HG02981 (cell line): ENCODE measurements at regions not wholly inside any gene's neighbourhood (a gene's known extent, or its start where the extent isn't known, plus 50 kb on each side); places are given as distances from the start of the nearest gene placed in this dataset.
"Not testable (repeated sequence)": the region's sequence is repeated elsewhere in the genome, so short reads cannot be mapped to it uniquely, and the experiment has no call there.

Source experiments
- ATAC-seq: cut with Tn5 transposase; IDR thresholded peaks from one replicate; pipeline ENCODE4 v1.9.1; 2021; ENCODE audit warnings: mild to moderate bottlenecking, moderate library complexity; ENCODE audit not compliant: unreplicated experiment

DNA sequence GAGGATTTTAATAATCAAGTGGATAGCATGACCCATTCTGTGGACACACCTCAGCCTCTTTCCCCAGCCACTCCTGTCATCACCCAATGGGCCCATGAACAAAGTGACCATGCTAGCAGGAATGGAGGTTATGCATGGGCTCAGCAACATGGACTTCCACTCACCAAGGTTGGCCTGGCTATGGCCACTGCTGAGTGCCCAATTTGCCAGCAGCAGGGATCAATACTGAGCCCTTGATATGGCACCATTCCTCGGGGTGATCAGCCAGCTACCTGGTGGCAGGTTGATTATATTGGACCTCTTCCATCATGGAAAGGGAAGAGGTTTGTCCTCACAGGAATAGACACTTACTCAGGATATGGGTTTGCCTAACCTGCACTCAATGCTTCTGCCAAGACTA lies 173.9 kb upstream of the C1orf87 start:
- not testable (repeated sequence) for ATAC-seq

DNA sequence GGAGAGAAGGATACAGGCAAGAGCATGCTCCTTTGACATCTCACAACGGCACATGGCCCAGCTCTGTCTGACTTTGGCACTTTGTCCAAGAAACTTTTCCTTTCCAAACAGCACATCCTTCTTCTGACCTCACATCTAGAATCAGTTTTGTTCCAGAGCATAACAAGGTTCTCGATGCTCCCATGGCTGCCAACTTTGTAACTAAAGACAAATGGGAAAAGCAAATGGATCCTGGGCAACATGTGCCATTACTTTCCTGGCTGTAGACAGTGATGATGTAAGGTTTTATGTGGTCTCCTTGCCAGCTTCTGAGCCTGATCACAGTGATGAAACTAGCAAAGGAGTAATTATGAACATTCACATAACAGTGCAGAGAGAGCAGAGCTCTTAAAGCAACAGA lies 171.8 kb upstream of the C1orf87 start:
- no peak for ATAC-seq

DNA sequence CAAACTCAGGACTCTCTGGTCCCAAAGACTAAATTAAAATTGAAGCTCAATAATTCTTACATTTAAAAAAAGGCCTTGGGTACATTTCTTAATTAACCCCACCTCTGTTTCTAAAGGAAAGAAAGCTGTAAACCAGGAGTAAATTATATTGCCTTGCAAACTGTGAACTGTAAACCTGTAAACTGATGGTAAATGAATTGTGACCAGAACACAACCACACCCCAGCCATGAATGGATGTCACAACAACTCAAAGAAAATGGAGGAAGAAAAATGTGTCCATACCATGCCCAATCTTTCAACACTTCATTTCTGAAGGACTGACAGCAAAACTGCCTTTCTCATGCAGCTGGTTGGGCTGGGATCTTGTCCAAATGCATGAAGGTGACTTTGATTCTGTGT lies 171.3 kb upstream of the C1orf87 start:
- no peak for ATAC-seq

DNA sequence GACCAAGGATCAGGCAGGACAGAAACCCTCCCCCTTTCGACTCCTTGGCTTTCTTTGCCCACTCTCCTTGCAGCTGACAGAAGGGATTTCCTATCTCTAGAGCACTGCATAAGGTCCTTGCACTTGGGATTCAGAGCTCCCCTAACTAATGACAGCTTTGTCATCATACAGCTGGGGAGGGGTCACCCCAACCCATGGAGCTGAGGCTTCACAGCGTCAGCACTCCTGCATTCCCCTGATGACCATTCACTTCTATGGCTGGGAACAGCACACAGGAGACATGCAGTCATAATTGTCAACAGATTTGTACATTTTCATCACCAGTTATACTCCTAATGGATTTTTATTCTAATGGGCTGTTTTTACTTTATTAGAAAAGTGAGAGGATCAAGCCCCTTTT lies 161.7 kb upstream of the C1orf87 start:
- no peak for ATAC-seq

DNA sequence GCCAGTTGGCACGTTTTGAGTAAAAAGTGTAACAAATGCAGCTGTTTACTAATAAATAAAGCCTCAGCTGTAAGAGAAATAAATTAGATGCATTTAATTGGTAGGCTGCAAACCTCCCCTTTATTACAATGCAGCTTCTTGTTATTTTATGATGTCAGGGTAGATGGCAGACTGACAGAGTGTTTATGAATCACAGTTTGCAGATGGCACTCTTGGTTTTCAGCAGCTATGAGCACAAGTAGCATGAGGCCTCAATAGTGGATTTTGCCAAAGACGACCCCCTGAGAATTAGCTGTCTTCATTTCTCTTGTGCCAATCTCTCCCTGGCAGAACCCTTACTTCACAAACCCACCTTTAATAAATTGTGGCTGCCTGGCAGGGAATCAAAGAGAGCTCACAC lies 161.2 kb upstream of the C1orf87 start:
- no peak for ATAC-seq

DNA sequence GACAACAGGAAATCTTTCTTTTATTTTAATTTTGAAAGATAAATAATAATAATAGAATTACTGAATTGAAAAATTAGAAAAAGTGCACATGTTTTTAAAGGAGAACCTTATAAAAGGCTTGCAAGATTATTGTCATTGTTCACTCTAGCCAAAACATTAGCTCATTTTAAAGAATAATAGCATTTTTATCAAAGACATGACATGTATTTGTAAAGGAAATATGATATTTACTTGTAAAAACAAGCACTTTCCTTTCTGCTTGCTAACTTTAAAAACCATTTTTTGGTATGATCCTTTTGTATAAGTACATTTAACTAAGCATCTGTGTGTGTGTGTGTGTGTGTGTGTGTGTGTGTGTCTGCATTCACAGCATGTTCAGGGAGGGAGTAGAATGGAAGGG lies 156.3 kb upstream of the C1orf87 start:
- no peak for ATAC-seq

DNA sequence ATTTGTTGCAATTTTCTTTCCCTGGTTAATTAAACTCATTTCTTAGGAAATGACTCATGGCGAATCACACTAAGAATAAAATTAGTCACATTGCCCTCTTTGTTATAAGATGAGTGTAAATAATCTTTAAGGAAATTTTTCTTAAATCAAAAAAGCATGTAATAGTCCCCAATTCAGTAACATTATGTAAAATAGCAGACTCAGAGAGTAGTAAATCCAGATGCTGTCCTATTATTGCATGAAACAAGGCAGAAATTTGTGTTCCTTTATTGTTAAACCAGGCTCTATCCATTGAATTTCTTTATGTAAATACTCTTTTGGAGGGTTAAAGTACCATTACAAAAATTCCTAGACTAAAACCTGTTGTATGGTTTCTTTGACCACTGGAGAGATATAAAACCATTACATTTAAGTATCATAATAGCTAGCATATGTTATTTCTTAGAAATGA lies 154.5 kb upstream of the C1orf87 start:
- ATAC-seq = no peak

DNA sequence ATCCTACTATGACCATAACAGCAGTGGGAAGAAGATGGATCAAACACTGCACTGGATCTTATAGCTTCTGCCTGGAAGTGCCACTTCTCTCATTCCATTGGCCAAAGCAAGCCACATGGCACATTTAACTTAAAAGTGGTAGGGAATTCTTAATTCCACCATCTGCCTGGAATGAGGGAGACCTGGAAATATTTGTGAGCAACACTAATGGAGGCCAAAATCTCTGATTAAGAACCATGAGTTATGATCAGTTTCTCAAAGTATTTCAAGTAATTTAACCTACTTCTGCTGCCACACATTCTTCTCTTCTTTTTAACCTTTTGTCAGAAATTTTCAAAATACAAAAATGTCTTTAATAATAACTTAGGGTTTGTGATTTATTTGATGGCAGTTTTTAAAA lies 154.0 kb upstream of the C1orf87 start:
- no peak for ATAC-seq

DNA sequence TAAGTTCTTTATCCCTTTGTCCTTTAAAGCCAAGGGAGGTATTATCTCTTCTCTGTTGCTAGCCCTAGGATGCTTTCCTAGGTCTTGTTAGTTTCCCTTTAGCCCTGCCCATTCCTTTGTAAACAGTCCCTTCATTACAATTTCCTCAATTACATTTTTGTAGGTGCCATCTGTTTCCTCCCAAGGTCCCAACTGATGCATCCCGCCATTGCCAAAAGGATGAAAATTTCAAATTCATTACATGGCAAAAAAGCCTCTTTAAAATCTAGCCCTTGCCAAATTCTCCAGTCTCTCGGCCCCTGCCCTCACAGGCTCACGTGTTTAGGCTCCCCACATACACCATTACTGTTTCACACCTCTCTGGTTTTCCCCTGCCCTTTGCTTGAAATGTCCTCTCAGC lies 151.9 kb upstream of the C1orf87 start:
- no peak for ATAC-seq

DNA sequence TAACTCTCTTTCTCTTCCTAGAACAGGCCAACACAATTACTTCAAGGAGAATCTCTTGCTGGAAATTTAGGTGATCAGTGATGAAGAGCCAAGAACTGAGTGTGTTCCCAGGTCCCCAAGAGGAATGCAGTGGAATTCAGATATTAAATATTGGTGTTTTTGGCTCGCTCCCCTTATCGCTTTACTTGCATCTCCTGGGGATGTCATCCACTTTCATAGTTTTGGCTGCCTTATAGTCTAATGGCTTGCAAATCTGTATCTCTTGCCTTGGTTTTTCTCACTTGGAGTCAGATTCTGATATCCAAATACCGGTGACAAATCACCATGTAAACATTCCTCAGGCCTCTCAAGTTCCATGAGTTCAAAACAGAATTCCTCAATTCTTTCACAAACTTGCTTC lies 151.0 kb upstream of the C1orf87 start:
- no peak for ATAC-seq

DNA sequence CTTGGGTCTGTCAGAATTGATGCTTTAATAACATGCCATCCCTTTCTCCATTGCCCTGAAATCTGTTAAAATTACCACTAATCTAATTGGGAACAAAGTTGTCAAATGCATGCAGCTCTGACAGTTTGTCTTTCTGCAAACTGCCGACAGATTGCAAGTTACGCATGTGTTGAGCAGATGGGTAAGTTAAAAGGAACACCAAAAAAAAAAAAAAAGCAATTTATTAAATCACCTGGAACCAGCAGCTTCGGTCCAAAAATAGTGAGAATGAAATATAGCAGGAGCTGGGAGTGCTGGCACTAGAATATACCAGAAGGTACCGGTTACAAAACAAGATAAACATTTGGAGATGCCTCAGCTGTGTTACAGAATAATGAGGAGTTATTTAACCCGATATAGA lies 149.6 kb upstream of the C1orf87 start:
- no peak for ATAC-seq

DNA sequence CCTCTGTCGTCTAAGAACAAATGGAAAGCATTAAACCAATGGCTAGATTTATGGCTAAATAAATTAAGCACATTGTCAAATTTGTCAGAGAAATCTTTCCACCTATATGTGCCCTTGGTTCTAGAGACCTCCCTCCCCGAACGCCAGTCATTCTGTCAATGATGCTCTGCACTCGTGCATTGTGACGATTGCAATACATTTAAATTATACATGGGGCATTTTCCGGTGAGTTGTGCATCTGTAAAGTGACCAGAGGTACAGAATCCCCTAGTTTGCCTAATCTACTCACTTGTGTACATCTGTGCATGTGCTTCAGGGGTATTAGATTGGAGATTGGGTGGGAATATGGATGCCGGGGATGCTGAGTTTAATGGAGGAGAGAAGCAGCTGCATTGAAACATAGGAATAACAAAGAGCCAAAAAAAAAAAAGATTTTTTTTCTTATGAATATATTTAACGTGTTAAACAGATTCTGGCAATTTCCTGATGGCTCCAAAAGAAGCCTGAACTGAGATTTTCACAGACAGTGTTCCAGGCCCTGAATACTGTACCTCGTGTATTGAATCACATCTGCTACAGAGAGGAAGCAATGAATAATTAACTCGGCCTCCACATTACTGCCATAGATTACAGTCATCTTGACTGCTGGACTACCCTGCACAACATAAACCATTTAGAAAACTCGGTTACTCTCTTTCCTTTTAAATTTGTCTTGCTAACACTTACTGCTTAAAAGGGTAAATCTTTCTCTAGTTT lies 149.0 kb upstream of the C1orf87 start:
- ATAC-seq = no peak

DNA sequence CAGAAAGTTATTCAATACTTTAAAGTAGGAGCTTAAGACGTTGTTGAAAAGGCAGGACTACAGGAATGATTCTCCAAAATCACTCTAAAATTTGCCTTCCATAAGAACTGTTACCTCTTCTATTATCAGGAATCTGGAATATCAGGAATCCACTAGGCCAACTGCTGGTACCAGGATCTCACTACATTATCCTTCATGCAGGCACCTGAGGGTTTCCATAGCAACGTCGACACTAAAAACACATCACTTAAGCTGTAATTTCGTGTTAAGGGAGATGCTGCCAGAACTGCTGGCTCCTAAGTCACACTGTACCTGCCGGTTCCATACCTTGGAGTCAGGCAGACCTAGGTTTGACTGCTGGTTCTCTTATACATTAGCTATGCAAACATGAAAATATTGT lies 139.7 kb upstream of the C1orf87 start:
- ATAC-seq = no peak

DNA sequence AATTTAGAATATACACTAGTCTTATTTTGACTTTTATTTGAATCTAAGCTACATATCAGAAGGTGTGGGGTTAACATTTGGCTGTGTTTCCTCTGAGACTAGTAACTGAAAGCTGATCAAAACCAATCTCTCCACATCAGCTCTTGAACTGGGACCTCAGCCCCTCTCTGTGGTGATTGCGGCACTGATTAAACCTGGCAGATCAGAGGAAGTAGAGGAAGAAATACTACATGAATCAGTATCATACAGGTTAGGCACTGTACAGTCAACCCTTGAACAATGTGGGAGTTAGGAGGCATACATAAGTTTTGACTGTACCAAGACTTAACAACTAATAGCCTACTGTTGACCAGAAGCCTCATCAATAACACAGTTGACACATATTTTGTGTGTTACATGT lies 122.5 kb upstream of the C1orf87 start:
- ATAC-seq = no peak

DNA sequence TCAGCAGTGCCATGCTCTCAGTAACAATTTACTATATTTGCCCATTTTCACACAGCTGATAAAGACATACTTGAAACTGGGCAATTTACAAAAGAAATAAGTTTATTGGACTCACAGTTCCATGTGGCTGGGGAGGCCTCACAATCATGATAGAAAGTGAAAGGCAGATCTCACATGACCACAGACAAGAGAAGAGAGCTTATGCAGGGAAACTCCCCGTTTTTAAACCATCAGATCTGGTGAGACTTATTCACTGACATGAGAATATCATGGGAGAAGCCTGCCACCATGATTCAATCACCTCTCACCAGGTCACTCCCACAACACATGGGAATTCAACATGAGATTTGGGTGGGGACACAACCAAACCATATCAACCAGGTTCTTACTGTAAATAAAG lies 112.1 kb upstream of the C1orf87 start:
- no peak for ATAC-seq

DNA sequence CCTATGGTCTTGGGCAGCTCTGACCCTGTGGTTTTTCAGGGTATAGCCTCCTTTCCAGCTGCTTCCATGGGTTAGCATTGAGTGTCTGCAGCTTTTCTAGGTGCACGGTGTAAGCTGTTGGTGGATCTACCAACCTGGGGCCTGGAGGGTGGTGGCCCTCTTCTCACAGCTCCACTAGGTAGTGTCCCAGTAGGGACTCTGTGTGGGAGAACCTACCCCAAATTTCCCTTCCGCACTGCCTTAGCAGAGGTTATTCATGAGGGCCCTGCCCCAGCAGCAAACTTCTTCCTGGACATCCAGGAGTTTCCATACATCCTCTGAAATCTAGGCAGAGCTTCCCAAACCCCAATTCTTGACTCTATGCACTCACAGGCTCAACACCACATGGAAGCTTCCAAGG lies 111.0 kb upstream of the C1orf87 start:
- no peak for ATAC-seq

DNA sequence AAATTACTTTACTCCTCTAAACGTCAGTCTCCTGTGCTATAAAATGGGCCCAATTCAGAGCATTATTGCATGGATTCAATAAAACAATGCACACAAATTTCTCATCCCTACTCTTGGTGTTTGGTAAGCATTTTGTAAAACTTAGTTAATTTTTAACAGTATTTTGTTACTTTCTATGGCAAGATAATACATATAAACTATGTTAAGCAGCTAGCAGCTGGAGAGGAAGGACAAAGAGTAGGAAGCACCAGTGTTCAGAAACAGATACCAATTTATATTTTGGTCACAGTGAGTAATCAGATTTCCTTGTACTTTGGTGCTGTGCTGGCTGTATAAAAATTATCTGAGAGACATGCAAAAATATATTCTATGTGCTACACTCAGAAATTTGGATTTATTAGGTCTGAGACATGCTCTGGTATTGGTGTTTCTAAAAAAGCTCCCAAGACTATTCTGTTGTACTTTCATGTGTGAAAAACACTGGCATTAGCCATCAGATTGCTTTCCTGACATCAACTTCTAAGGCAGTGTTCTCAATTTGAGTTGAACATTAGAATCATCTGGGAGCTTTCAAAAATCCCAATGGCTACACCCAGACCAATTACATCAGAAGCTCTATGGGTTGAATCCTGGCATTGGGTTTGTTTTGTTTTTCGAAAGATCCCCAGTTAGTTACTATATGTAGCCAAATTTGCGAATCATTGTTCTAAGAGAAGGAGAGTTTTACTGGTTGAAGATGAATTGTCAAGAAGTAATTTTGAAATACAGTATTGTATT lies 100.3 kb upstream of the C1orf87 start:
- no peak for ATAC-seq

DNA sequence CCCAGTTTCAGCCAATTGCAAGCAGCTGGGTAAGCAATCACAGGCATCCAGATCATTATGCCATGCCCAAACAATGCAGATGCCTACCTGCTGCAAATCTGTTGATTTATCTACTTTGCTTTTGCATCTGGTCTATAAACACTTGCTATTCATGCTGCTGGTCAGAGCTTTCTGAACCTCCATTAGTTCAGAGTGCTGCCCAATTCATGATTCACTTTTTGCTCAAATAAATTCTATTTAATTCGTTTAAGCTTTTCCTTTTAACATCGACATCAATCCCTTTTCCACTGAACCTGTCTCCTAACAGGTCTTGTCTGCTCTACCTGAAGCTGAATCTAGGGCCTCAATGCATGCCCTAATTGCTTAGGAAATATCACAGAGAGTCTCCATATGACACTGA lies 99.4 kb upstream of the C1orf87 start:
- no peak for ATAC-seq

DNA sequence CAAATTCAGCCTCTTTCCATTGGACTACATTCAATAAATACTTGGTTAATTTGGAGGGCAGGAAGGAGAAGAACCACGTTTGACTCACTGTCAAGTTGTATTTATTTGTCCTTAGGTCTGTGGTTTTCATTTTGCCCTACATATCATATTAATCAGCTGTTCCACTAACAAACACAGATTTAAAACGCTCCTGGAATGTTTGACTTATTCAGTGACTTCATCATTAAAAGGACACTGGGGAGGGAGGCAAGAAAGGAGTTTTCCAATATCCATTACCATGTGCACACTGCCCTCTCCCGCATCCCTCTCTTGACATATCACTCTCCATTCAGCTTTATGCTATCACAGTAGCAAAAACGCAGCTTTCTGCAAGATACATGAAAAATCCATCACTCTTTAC lies 98.2 kb upstream of the C1orf87 start:
- no peak for ATAC-seq

DNA sequence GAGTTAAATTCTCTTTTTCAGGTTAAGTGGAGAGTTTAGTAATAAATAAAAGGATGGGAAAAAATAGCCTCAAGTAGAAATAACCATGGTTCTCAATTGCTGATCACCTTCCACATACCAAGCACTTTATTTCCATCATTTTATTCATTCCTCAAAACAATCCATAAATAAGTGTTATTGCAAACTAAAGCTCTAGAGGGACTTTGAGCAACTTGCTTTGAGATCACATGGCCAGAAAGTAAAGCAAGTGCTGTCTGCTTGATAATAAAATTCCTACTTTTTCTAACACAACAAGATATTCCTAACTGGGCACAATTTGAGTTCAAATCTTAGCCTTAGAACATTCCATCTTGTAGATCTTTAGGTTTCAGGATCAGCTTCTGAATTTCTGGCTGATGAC lies 97.1 kb upstream of the C1orf87 start:
- ATAC-seq = no peak

DNA sequence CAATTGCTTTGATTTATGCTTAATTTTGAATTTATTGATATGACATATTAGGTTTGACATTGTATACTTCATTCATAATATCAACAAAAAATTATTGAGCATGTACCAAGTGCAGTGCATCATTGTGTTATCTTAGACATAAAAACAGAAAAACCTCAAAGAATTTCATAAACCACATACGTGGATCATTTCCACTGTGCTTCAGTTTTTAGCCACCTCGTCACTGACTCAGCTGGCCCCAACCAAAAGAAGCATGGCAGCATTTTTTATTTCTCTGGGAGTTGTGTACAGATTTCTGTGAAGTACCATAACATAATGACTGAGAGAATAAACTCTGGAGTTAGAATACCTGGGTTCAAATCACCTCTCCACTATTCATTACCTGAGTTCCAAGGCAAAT lies 95.6 kb upstream of the C1orf87 start:
- no peak for ATAC-seq

DNA sequence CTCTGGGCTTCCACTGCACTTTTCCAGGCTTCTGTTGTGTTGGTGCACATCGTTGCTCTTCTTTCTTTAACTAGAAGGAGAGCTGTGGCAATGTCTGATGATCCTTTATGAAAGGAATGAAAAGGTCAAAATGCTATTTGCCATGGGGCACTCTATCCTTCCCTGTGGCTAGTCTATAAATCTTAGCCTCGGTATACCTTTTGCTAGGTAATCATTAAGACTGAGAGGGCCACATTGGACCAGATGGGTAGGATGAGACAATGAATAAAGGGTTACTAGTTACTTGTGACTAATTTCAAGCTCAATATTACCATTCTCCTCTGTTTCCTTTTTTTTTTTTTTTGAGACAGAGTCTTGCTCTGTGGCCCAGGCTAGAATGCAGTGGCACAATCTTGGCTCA lies 89.4 kb upstream of the C1orf87 start:
- no peak for ATAC-seq

DNA sequence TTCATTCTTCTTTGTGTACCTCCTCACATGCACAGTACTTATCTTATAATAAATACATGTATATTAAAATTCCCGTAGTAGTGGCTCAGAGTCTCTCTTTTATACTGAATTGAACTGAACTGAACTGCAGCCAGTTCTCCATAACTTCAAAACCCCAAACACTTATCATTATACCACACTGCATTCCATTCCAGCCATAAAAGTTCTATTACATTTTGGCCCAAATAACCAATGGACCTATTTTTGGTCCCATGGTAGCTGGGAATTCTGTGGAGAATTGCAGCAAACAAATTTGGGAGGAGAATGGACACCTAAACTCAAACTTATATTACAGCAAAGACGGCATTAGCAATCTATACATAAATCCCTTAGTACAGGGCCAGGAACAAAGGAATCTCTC lies 86.6 kb upstream of the C1orf87 start:
- no peak for ATAC-seq
